Loucy (cell line): ENCODE measurements at regions not wholly inside any gene's neighbourhood (a gene's known extent, or its start where the extent isn't known, plus 50 kb on each side); places are given as distances from the start of the nearest gene placed in this dataset.
A peak's percentile ranks its signal among the peaks of the same experiment; 100 is the strongest.

Experiments used
- H2AFZ ChIP-seq: fragments of 200-600 bp; sonication (generic); 2 replicates; pipeline ENCODE4 v1.6.0; 2016; ENCODE audit warnings: antibody characterized with exemption, mild to moderate bottlenecking, low read length, moderate library complexity
- H3F3A ChIP-seq: fragments of 200-600 bp; 2 replicates; pipeline ENCODE4 v1.6.0; 2016; ENCODE audit warnings: antibody characterized with exemption, low read depth, mild to moderate bottlenecking
- H3K27me3 ChIP-seq: fragments of 200-600 bp; sonication (generic); 2 replicates; pipeline ENCODE4 v1.6.1; 2014; ENCODE audit warnings: low read length, mild to moderate bottlenecking; ENCODE audit not compliant: insufficient read depth, poor library complexity, severe bottlenecking
- H3K36me3 ChIP-seq: fragments of 200-600 bp; sonication (generic); 2 replicates; pipeline ENCODE4 v1.6.1; 2016; ENCODE audit warnings: low read length; ENCODE audit not compliant: insufficient read depth
- H3K4me1 ChIP-seq: fragments of 200-600 bp; sonication (generic); 2 replicates; pipeline ENCODE4 v1.5.1; 2014; ENCODE audit warnings: low read length, mild to moderate bottlenecking; ENCODE audit not compliant: insufficient read depth, poor library complexity, severe bottlenecking
- H3K4me2 ChIP-seq: fragments of 200-600 bp; sonication (generic); 2 replicates; pipeline ENCODE4 v1.6.0; 2014; ENCODE audit warnings: antibody characterized with exemption, low read length, low read depth, mild to moderate bottlenecking; ENCODE audit not compliant: poor library complexity, severe bottlenecking
- H3K4me3 ChIP-seq: fragments of 200-600 bp; sonication (generic); 2 replicates; pipeline ENCODE4 v1.5.1; 2014; ENCODE audit warnings: low read length, mild to moderate bottlenecking, mixed read lengths; ENCODE audit not compliant: poor library complexity, severe bottlenecking
- H3K79me2 ChIP-seq: fragments of 200-600 bp; sonication (generic); 2 replicates; pipeline ENCODE4 v1.6.1; 2014; ENCODE audit warnings: low read length; ENCODE audit not compliant: insufficient read depth
- H3K9ac ChIP-seq: fragments of 200-600 bp; sonication (generic); 2 replicates; pipeline ENCODE4 v1.6.0; 2014; ENCODE audit warnings: mild to moderate bottlenecking, low read depth, low read length, moderate library complexity; ENCODE audit not compliant: poor library complexity, severe bottlenecking
- H3K9me2 ChIP-seq: fragments of 200-600 bp; sonication (generic); replicated peaks from 2 replicates; pipeline ENCODE4 v1.6.1; 2016; ENCODE audit warnings: low read depth, low read length, mixed read lengths
- H3K9me3 ChIP-seq: fragments of 200-600 bp; sonication (generic); 2 replicates; pipeline ENCODE4 v1.6.1; 2014; ENCODE audit warnings: mild to moderate bottlenecking, antibody characterized with exemption, low read length, low read depth; ENCODE audit not compliant: insufficient read depth
- H4K20me1 ChIP-seq: fragments of 200-600 bp; sonication (generic); 2 replicates; pipeline ENCODE4 v1.6.0; 2014; ENCODE audit warnings: antibody characterized with exemption, low read length, mild to moderate bottlenecking; ENCODE audit not compliant: insufficient read depth, poor library complexity, severe bottlenecking
- CTCF ChIP-seq: fragments of 200-600 bp; sonication (generic); conservative IDR thresholded peaks from 2 replicates; pipeline ENCODE4 v1.5.1; 2014; ENCODE audit warnings: mild to moderate bottlenecking, antibody characterized with exemption, low read length
- EZH2phosphoT487 ChIP-seq: fragments of 200-600 bp; IDR thresholded peaks from 2 replicates; pipeline ENCODE4 v1.6.1; 2018; ENCODE audit warnings: antibody characterized with exemption, mild to moderate bottlenecking, moderate library complexity, borderline replicate concordance

- no peaks in the 10 kb centered on the region for H3K36me3 ChIP-seq
- no peak for TF ChIP-seq EZH2phosphoT487
- TF ChIP-seq CTCF: peak; percentile 99
- H4K20me1 ChIP-seq: no peaks in the 10 kb centered on the region
- no peaks in the 10 kb centered on the region for H3F3A ChIP-seq
- H3K9me2 ChIP-seq: no peaks in the 10 kb centered on the region
- peak overlapping the region; percentile 35 for H3K4me3 ChIP-seq
- no peaks in the 10 kb centered on the region for H3K79me2 ChIP-seq
- peak overlapping the region; percentile 34; the same call in 1 of the 2 replicates for H2AFZ ChIP-seq
- H3K9me3 ChIP-seq: no peaks in the 10 kb centered on the region
- peaks cover 15% of the 10 kb centered on the region for H3K27me3 ChIP-seq
- no peak overlapping the region for H3K9ac ChIP-seq
- no peaks in the 10 kb centered on the region for H3K4me1 ChIP-seq
- peak overlapping the region; percentile 27 for H3K4me2 ChIP-seq
Measured at GRCh38 chr20:59403261-59403961, 103.0 kb downstream of the EDN3 start.

GRCh38 chr20:59403962-59404314 is 103.5 kb downstream of the EDN3 start:
- Histone ChIP-seq H3K9me3 (no peaks in the 10 kb centered on the region), H3K36me3 (no peaks in the 10 kb centered on the region), H3K9me2 (no peaks in the 10 kb centered on the region), H3K4me2 (peak overlapping the region; percentile 27), H3K4me1 (no peaks in the 10 kb centered on the region), H3F3A (no peaks in the 10 kb centered on the region), H3K79me2 (no peaks in the 10 kb centered on the region), H4K20me1 (no peaks in the 10 kb centered on the region), H3K4me3 (peak overlapping the region; percentile 35), H3K9ac (no peak overlapping the region), H3K27me3 (peaks cover 15% of the 10 kb centered on the region), H2AFZ (peak overlapping the region; percentile 34; the same call in 1 of the 2 replicates)
- TF ChIP-seq EZH2phosphoT487 (no peak), CTCF (peak; percentile 16; the same call in 1 of the 2 replicates)

- Histone ChIP-seq H3K4me1 (no peaks in the 10 kb centered on the region), H3F3A (no peaks in the 10 kb centered on the region), H3K27me3 (peaks cover 15% of the 10 kb centered on the region), H3K4me2 (no peak overlapping the region), H3K4me3 (no peak overlapping the region), H3K9me2 (no peaks in the 10 kb centered on the region), H3K79me2 (no peaks in the 10 kb centered on the region), H4K20me1 (no peaks in the 10 kb centered on the region), H3K36me3 (no peaks in the 10 kb centered on the region), H3K9me3 (no peaks in the 10 kb centered on the region), H2AFZ (no peak overlapping the region), H3K9ac (no peak overlapping the region)
- TF ChIP-seq EZH2phosphoT487 (no peak), CTCF (no peak)
Measured at GRCh38 chr20:59404749-59405148, 104.3 kb downstream of the EDN3 start.
